ENCODE measurements at regions not wholly inside any gene's neighbourhood (a gene's known extent, or its start where the extent isn't known, plus 50 kb on each side); places are given as distances from the start of the nearest gene placed in this dataset.

DNA sequence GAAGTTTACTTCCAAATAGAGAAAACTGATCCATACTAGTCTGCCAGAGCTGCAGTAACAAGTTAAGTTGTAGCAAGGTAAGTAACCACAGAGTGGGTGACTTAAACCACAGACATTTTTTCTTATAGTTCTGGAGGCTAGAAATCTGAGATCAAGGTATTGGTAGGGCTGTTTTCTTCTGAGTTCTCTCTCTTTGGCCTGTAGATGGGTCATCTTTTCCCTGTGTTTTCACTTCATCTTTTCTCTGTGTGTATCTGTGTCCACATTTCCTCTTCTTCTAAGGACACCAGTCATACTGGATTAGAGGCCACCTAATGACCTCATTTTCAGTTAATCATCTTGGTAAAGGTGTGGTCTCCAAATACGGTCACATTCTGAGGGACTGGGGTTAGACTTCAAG, 142.9 kb upstream of the MEX3C start:
- TF ChIP-seq, protein P1, sequence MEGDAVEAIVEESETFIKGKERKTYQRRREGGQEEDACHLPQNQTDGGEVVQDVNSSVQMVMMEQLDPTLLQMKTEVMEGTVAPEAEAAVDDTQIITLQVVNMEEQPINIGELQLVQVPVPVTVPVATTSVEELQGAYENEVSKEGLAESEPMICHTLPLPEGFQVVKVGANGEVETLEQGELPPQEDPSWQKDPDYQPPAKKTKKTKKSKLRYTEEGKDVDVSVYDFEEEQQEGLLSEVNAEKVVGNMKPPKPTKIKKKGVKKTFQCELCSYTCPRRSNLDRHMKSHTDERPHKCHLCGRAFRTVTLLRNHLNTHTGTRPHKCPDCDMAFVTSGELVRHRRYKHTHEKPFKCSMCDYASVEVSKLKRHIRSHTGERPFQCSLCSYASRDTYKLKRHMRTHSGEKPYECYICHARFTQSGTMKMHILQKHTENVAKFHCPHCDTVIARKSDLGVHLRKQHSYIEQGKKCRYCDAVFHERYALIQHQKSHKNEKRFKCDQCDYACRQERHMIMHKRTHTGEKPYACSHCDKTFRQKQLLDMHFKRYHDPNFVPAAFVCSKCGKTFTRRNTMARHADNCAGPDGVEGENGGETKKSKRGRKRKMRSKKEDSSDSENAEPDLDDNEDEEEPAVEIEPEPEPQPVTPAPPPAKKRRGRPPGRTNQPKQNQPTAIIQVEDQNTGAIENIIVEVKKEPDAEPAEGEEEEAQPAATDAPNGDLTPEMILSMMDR (IDR thresholded peaks at IDR 0.05): no peak
- TF ChIP-seq EZH2 (IDR thresholded peaks at IDR 0.05) (no peak), EZH2phosphoT487 (IDR thresholded peaks at IDR 0.05) (no peak)

Measured in neural progenitor cell (in vitro differentiated cells).